SHP77 treated with DMSO at 0.1 percent for 48 hours (cell line): ENCODE measurements at regions not wholly inside any gene's neighbourhood (a gene's known extent, or its start where the extent isn't known, plus 50 kb on each side); places are given as distances from the start of the nearest gene placed in this dataset.

Experiments used
- DNase-seq: peaks from one replicate; lab custom pipeline; 2025; lab: John Stamatoyannopoulos, UW

DNA sequence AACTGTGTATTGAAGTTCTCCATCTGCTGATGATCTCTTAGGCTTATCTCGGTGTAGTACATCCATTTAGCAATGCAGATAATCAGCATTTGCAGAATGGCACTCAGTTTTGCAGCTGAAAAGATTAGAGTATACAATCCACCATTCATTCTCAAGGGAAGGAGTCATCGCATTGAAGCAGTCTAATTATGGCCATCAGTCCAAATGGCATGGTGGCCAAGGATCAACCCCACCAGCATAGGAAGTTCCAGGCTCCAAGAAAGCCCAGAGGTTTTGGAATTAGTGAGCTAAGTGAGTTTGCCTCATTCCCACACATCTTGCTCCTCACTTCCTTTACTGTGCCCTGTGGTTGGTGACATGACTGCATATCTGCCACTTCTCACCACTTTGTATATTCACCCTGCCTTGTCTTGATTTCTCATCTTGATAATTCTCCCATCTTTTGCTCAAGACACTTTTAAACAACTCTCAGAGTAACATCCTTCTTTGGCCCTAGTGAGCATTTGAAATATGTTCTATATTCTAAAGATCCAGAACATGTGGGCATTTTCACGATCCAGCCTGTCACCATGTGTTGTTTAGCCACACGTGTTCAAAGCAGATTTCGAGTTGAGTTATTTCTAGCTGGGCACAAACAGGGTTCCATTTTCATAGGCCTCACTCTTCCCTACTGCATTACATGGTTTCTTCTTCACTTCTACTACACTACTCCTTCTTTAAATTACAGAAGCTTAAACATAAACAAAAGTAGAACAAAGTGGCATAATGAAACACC, 1119.8 kb downstream of the TSN start:
- no peak for DNase-seq

DNA sequence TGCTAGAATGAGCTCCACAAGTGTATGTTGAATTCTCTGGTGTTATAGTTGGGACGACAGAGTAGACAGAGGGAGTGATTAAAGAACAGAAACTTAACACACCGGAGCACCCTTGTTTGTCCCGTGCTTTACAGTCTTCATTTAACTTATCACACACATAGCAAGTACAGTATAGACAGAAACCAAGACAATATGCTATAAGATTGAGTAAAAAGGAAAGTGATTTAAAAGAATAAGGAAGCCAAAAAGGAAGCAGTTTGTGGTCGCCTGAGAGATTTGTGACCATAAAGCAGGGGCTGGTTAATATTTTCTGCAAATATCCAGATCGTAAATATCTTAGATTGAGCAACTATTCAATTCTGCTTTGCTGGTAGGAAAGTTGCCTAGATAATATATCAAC, 1128.4 kb downstream of the TSN start:
- DNase-seq: no peak

DNA sequence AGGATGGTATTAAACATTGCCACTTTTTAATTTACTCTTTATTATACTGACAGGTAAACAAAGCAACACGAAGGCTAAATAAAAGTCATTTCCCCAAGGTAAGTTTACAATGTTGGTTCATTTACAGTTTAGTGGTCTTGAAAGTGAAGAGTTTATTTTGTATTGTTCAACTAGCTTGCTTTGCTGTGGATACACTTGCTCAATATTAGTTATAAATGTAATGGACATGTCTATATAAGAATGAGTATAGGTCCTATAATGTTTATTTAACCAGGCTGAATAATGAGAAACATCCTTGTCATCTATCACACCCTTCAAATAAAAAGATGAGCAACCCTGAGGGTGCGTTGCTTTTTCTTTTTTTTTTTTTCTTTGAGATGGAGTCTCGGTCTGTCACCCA, 1129.4 kb downstream of the TSN start:
- DNase-seq: no peak

DNA sequence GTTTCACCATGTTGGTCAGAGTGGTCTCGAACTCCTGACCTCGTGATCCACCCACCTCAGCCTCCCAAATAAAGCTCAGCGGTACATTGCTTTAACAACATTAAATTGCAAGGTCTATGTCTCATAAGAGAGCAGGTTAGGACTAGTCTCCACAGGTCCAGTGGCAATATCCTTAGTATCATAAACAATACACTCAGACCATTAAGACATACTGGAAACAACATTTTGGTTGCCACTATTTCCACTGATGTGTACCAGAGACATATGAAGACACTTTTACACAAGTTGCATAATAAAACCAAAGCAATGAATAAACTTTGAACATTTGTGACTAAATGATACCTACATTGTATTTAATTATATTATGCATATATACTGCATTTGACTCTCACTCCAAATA, 1130.0 kb downstream of the TSN start:
- no peak for DNase-seq

DNA sequence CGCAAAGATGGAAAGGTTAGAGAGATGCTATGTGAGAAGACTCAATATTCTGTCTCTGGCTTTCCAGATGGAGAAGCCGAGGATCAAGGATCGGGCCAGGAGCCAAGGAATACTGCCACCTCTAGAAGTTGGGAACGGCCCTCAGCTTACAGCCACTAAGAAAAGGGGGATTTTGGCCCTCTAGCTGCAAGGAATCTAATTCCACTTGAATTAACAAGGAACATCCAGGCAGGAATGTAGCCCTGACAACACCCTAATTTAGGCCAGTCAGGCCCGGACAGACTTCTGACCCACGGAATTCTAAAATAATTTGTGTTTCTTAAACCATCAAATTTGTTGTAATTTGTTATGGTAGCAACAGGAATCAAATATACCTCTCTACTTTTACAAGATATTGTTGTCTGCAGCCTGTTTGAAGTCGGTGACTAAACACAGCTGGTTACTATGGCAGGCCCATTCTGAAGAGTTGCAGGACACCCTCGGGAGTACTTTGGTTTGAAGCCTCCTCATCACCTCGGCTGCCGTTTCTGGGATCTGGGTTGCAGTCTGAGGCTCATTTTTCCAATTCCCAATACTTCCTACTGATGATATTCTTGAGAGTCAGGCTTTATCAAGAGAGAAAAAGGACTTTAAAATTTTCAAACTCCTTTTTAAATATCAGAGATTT, 1131.2 kb downstream of the TSN start:
- no peak for DNase-seq

DNA sequence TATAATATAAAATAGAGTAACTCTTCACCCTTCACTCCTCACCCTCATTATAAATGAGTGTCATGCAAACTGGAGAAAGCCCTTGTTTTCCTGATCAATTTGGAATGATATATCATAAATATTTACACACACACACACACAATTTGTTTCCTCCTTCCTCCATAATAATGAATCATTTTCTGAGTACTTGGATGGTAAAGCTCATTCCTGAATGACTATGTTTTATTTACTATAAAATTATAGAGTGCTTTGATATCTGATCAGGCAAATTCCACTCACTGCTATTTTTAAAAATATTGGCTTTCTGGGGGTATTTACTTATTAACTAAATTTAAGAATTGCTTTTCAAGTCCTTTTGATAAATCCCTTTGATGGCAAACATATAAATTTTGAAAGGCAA, 1125.5 kb upstream of the CNTNAP5 start:
- no peak for DNase-seq

DNA sequence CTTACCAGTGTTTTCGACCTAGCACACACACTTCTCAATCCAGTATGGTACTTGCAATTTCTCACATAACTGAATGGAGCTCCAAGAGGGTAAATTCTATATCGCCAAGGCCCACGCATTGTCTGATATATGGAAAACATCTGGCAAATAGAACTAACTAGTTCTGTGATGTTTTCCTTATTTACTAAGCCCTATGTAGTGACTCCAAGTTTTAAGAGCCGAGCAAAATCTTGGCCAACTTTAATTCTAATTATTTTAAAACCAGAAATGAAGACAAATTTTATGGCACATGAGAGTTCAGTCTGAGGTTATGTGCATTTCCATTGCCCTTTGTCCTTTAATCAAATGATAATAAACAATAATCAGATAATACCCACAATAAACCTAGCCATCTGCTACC, 1119.7 kb upstream of the CNTNAP5 start:
- DNase-seq: no peak

DNA sequence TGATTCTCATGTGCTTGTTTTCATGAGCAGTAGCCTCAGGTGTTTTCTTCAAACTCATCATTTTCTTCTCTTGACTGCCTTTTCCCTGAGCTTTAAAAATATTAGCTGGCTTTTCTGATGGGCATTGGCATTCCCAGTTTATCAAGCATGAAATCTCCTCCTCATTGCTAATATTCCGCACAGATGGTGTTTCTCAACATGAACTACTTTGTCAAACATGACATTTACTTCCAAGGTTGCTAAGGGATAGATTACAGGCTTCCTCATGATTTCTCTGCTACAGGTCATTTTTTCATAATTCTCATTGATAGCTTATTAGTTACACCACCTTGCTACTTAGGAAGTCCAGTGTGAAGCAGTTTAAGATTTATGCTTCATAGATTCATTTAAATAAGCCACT, 1116.9 kb upstream of the CNTNAP5 start:
- DNase-seq: no peak

DNA sequence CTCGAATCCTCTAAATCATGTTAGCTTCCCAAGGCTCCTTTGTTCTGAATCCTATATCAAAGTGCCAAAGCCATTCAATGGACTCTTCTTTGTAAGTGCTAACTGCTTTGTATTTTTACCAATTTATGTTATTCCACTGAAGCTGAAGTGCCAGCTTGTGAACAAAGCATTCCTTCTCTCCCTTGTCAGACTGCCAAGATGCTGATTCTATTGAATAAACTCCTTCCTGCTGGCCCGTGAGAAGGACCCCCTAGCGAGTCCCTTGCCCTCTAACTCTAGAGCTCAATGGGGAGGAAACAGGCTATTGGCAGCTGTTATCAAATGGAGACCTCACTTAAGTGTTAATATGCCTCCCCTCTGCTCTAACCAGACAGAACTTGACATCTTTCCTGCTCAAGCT, 1097.9 kb upstream of the CNTNAP5 start:
- no peak for DNase-seq

DNA sequence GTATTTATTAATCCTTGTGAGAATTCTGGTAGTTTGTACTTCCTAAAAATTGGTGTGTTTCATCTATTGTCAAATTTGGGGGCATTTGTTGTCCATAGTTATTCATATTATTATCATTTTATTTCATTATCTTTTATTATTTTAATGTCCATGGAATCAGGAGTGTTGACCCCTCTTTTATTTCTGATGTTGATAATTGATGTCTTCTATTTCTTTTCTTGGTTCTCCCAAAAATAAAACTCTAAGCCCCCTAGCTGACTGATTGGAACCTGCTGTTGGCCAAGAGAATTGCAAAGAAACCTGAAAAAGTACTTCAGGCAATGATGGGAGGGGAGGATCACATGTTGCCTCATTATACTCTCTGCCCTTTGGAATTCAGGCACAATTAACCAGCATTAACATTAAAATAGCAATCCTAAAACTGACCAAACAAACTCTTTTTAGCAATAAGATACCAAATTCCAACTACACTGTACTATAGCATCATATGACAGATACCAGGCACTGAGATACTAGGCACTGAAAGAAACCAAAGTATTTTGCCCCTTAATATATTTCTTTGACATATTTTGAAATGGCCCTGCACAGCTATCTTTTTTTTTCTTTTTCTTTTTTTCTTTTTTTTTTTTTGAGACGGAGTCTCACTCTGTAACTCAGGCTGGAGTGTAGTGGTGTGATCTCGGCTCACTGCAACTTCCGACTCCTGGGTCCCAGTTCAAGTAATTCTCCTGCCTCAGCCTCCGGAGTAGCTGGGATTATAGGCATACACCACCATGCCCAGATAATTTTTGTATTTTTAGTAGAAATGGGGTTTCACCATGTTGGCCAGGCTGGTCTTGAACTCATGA, 1097.2 kb upstream of the CNTNAP5 start:
- DNase-seq: no peak

DNA sequence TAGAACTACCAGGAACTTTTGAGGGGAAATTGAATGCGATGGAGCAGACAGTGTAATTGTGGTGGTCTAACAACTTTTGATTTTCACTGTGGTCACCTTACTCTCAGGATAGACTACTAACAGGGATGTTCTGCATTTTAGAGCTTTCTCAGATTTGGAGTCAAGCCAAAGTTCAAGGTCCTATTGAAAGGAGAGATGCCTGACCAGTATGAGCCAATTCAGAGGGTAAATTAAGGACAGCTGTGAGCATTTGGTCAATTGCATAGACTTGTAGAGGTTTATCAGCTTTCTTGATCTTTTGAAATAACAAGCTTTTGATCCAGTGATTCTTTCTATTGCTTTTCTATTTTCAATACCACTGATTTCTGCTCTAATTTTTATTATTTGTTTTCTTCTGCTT, 1095.7 kb upstream of the CNTNAP5 start:
- no peak for DNase-seq

DNA sequence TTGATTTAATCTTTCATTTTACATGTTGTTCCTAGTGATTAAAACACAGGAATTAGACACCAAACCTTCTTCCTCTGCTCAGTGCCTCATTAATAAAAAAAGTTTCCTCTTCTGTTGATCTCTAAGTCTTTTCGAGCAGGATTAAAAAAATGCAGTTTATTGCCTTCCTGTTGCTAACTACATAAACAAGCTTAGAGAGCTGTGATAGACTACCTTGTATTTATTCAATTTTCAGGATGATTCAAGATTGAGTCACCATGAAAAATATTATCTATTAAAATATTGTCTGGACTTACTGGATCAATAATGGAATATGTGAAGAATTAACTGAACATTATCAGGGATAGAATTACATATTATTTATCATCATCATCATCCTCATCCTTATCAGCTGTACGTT, 1089.6 kb upstream of the CNTNAP5 start:
- no peak for DNase-seq

DNA sequence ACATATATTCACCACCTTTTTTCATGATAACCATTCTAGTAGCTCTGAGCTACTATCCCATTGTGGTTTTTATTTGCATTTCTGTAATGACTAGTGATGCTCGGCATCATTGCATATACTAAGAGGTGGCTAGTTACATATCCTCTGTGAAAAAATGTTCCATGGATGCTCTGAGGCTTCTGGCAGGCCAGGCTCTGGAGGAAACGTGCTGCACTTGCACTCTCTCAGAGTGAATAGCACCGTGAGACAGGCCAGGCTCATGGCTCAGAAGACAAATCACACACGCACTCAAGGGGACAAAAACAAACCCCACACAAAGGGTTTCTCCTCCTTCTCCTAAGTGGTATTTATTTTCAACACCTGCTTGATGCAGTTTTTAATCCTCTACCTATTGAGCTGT, 1085.3 kb upstream of the CNTNAP5 start:
- DNase-seq: no peak

DNA sequence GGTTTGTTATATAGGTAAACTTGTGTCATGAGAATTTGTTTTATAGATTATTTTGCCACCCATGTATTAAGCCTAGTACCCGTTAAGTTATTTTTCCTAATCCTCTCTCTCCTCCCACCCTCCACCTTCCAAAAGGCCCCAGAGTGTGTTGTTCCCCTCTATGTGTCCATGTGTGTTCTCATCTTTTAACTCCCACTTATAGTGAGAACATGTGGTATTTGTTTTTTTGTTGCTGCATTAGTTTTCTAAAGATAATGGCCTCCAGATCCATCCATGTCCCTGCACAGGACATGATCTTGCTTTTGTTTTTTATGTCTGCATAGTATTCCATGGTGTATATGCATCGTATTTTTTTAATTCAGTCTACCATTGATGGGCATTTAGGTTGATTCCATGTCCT, 1075.6 kb upstream of the CNTNAP5 start:
- no peak for DNase-seq

DNA sequence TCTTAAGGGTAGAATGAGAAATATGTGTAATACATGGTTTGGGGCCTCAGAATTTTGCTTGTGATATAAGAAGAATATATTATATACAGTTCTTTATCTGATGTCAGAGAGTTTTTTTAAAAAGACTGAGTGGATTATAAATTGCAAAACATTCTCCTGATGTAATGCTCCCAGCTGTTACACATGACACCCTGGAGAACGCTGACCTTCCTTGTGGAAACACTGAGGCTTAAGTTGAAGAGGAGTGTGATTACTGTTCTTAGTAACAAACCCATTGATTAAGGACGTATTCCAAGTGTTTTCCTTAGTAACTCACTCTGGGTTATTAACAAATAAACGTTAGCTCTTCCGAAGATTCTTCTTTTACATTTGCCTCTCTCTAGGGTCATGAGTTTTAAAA, 1069.3 kb upstream of the CNTNAP5 start:
- DNase-seq: no peak

DNA sequence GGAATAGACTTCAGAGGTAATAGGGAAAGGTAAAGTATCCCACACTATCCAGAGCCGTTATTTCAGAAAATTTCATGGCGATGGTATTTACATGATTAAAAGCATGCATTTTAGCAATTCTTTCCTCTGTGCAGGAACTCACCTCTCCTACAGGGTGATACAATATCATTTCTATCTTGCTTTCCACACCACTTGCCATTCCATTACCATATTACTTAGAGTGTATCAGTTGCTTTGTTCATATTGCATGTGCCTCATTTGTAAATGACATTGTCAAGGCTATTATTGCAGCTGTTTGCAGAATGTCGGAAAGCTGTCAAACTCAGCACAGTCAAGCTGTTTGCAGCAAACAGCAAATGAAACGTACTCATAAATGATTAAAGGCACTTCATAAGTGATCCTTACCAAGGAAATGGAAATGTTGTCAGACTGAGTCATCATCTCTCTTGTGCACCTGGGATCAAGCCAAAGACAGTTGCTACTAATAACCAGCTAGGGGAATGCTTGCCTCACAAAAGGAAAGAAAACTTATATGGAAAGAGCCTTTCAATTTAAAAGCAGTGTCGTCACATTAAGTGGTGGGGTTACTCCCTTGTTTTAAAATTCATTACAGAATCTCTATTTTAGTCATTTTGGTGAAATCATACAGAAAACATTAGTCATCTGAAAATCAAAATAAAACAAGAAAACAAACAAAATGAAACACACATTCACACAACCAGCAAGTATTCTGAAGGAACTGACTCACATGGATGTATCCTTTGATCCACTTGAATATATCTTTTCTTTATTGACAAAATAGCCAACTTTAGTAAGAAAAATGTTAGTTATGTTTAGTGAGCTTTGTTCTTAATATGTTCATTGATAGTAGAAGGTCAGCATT, 1064.1 kb upstream of the CNTNAP5 start:
- DNase-seq: peak; percentile 98

DNA sequence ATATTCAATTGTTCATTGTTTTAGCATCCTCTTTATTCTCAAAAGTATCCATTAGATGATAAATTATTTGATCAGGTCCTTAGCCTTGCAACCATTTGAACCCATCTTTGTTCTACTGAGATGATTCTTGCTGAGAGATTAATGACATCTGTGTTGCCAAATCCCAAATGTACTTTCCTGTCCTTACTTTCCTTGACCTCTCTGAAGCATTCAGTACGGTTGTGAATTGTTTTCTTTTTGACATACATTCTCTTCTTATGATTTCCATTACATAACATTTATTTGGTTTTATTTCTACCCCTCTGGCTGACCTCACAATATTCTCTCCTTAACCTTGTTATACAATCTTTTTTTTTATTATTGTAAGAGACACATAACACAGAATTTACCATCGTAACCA, 1058.6 kb upstream of the CNTNAP5 start:
- no peak for DNase-seq

DNA sequence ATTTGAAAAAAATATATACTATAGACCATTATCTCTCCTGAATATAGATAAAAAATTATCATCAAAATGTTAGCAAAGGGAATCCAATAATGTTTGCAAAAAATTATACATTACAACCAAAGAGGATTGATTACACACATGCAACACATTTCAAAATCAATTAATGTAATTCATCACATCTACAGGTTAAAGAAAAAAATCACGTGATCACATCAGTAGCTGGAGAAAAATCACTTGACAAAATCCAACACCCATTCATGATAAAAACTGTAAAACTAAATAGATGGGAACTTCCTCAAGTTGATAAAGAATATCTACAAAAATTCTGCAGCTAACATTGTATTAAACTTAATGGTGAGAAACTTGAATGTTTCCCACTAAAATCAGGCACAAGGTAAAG, 1047.5 kb upstream of the CNTNAP5 start:
- DNase-seq: no peak

DNA sequence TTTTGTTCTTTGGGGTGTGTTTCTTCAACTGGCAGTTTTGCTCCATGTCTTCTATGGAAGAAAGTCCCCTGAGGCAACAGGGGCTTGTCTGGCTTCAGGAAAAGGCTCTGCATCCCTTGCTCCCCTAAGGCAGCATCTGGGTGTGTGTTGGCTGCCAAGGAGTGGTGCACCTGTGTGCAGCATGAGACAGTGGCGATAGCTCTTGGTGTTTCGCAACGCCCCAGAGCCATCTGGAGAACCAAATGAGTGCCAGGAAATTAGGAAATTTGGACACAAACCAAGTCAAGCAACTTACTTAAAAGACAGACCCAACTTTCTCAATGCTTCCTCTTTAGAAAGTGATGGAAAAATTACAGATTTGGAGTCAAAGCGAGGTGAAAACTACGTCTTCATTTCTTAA, 1044.4 kb upstream of the CNTNAP5 start:
- no peak for DNase-seq

DNA sequence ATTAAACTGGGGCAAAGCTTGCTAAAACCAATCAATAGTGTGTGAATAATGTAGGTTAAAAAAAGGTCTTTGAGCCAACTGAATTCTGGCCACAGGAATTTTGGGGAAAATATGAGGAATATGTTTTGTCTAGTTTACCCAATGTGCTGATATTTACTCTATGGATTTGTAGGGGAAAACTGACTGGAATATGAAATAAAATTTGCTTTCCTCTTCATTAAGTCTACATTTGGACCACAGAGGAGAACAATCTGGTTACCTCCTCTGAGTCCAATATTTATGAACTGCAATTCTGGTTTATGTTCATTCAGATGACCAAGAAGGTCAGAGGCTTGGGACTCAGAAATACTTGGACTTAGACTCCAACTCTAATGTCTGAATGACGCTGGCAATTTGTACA, 1042.2 kb upstream of the CNTNAP5 start:
- no peak for DNase-seq

DNA sequence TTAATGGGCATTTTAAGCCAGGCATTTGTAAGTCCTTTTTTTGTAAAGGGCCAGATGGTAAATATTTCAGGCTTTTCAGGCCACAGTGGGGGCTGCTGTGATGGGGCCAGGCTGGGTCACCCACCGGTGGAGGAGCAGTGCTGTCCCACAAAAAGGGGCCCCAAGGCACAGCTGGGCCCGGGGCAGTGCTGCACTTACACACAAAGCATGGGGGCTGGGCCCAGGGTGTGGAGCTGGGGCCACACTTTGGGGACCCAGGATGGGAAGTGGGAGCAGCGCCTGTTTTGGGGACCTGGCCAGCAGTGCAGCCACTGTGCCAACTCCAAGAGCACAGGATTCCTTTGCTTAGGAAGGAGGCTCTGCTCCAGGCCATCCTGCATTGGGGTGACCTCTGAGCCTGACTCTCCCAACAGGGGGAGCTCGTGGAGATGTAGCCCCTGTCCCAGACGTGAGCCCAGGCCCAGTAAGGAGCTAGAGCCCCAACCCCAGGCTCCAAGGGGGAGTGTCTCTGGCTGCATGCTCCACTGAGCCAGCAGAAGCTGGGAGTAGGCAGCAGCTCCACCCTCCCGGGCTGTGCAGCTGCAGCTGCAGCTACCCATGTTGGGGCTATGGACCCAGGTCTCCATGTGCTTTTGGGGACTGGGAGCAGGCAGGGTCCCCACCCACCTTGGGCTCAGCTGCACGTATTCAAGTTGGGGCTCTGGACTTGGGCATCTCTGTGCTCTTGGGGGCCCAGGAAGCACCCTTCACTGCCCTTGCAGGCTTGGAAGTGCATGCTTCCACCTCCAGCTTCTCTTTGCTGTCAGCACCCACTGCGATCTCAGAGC, 1036.5 kb upstream of the CNTNAP5 start:
- DNase-seq: no peak
